CD4-positive, alpha-beta T cell (primary cell): ENCODE measurements at regions not wholly inside any gene's neighbourhood (a gene's known extent, or its start where the extent isn't known, plus 50 kb on each side); places are given as distances from the start of the nearest gene placed in this dataset.

Experiments used
- ATAC-seq: fragments of 200-7000 bp; cut with Tn5 transposase; one replicate; pipeline ENCODE4 v1.10.0; 2022; ENCODE audit warnings: mild to moderate bottlenecking; ENCODE audit not compliant: poor library complexity
- CTCF ChIA-PET: fragments of 350-600 bp; sonication (Branson Sonifier 250); formaldehyde crosslinking; loops from one replicate; lab custom pipeline; 2021; ENCODE audit warnings: antibody characterized with exemption, inconsistent platforms; lab: Charles Lee
- POLR2A ChIA-PET: fragments of 350-600 bp; sonication (Branson Sonifier 250); formaldehyde crosslinking; loops from one replicate; lab custom pipeline; 2021; ENCODE audit warnings: antibody characterized with exemption, inconsistent platforms; lab: Charles Lee
- DNase-seq, 14 experiments: peaks; one replicate each; pipeline ENCODE4 v3.0.0-alpha.2; 2013 to 2020; ENCODE audit warnings: mixed read lengths in 2 of 14
- H3K27ac ChIP-seq, 2 donors: one replicate each; pipeline versions ENCODE4 v1.5.1 to v1.7.0; 2013; ENCODE audit warnings: low read length in 2 of 2, low read depth in 1 of 2, mild to moderate bottlenecking in 1 of 2
- H3K27me3 ChIP-seq, 2 experiments: 1 replicate in 1 of 2; 2 replicates in 1 of 2; pipeline versions ENCODE4 v1.6.1 to v1.7.0; 2013; ENCODE audit warnings: low read length in 2 of 2, control low read depth in 1 of 2, mild to moderate bottlenecking in 1 of 2, moderate library complexity in 1 of 2; ENCODE audit not compliant: insufficient read depth in 2 of 2, control insufficient read depth in 1 of 2
- H3K36me3 ChIP-seq: one replicate; pipeline ENCODE4 v1.6.1; 2013; ENCODE audit warnings: low read length, control low read depth; ENCODE audit not compliant: insufficient read depth
- H3K4me1 ChIP-seq: one replicate; pipeline ENCODE4 v1.6.1; 2013; ENCODE audit warnings: low read length, control low read depth; ENCODE audit not compliant: insufficient read depth
- H3K4me3 ChIP-seq: one replicate; pipeline ENCODE4 v1.5.1; 2013; ENCODE audit warnings: mild to moderate bottlenecking, low read length, moderate library complexity
- H3K9me3 ChIP-seq, 2 experiments: 1 replicate in 1 of 2; 2 replicates in 1 of 2; pipeline versions ENCODE4 v1.6.1 to v1.7.0; 2013; ENCODE audit warnings: low read length in 2 of 2, mild to moderate bottlenecking in 2 of 2, control low read depth in 1 of 2, moderate library complexity in 1 of 2; ENCODE audit not compliant: control insufficient read depth in 1 of 2, insufficient read depth in 1 of 2
- H3K27ac Mint-ChIP-seq: one replicate; pipeline ENCODE4 v1.8.0; 2020; ENCODE audit warnings: mixed read lengths
- H3K27me3 Mint-ChIP-seq: one replicate; pipeline ENCODE4 v1.8.0; 2021; ENCODE audit warnings: mixed read lengths
- H3K36me3 Mint-ChIP-seq: one replicate; pipeline ENCODE4 v1.8.0; 2021; ENCODE audit warnings: low read depth, mixed read lengths
- H3K4me1 Mint-ChIP-seq: one replicate; pipeline ENCODE4 v1.8.0; 2021; ENCODE audit warnings: low read depth, mixed read lengths
- H3K4me3 Mint-ChIP-seq: one replicate; pipeline ENCODE4 v1.8.0; 2020; ENCODE audit warnings: mild to moderate bottlenecking, mixed read lengths
- H3K9me3 Mint-ChIP-seq: one replicate; pipeline ENCODE4 v1.8.0; 2020; ENCODE audit warnings: mixed read lengths
- intact Hi-C, 2 experiments: fragments of 100-400 bp; cut with DNase I in 1 of 2; cut with micrococcal nuclease in 1 of 2; formaldehyde crosslinking; loops; one replicate each; pipeline versions ENCODE4 v1.15.1 to v1.9.0; 2023 to 2025; cut with DNase I, micrococcal nuclease
- TF ChIP-seq, protein P1 (sequence below): fragments of 200-600 bp; IDR thresholded peaks from one replicate; pipeline ENCODE4 v1.8.0; 2022; ENCODE audit warnings: antibody characterized with exemption, mild to moderate bottlenecking

DNA sequence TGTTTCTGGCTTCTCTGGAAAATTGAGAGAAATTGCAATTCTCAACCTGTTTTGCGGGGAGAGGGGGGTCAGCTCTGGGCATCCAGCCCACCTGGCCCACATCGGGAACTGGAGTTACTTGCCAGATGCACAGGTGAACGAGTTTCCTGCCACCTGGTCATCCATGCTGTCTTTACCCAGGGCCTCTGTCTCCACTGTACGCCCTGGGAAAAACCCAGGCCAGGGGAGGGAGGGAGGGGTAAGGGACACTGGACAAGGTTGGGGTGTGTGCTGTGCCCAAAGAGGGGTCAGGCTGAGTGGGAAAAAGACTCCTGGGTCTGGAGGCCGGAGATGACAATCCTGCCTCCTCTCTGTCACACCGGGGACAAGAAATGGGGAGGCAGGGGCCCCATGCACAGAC, 307.6 kb downstream of the ZNF536 start:
- no peak overlapping the region for H3K27ac Mint-ChIP-seq
- intact Hi-C loops = loop anchor here (5.0 kb wide), 3 partner anchors 678 to 1893 kb away; no protein-coding TSS in a partner anchor
- Histone ChIP-seq H3K27me3 (peaks cover 0 to 8% of the 10 kb centered on the region in 2 experiments), H3K4me3 (no peak overlapping the region), H3K36me3 (no peaks in the 10 kb centered on the region), H3K9me3 (peaks cover 0 to 4% of the 10 kb centered on the region in 2 experiments), H3K27ac (no peak overlapping the region), H3K4me1 (no peaks in the 10 kb centered on the region)
- peaks cover 34% of the 10 kb centered on the region for H3K27me3 Mint-ChIP-seq
- ChIA-PET POLR2A (no interaction called here), CTCF (no interaction called here)
- H3K4me3 Mint-ChIP-seq = no peak overlapping the region
- no peaks in the 10 kb centered on the region for H3K9me3 Mint-ChIP-seq
- TF ChIP-seq, protein P1, sequence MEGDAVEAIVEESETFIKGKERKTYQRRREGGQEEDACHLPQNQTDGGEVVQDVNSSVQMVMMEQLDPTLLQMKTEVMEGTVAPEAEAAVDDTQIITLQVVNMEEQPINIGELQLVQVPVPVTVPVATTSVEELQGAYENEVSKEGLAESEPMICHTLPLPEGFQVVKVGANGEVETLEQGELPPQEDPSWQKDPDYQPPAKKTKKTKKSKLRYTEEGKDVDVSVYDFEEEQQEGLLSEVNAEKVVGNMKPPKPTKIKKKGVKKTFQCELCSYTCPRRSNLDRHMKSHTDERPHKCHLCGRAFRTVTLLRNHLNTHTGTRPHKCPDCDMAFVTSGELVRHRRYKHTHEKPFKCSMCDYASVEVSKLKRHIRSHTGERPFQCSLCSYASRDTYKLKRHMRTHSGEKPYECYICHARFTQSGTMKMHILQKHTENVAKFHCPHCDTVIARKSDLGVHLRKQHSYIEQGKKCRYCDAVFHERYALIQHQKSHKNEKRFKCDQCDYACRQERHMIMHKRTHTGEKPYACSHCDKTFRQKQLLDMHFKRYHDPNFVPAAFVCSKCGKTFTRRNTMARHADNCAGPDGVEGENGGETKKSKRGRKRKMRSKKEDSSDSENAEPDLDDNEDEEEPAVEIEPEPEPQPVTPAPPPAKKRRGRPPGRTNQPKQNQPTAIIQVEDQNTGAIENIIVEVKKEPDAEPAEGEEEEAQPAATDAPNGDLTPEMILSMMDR = no peak
- DNase-seq (no peak), ATAC-seq (no peak)
- no peaks in the 10 kb centered on the region for H3K4me1 Mint-ChIP-seq
- no peaks in the 10 kb centered on the region for H3K36me3 Mint-ChIP-seq

DNA sequence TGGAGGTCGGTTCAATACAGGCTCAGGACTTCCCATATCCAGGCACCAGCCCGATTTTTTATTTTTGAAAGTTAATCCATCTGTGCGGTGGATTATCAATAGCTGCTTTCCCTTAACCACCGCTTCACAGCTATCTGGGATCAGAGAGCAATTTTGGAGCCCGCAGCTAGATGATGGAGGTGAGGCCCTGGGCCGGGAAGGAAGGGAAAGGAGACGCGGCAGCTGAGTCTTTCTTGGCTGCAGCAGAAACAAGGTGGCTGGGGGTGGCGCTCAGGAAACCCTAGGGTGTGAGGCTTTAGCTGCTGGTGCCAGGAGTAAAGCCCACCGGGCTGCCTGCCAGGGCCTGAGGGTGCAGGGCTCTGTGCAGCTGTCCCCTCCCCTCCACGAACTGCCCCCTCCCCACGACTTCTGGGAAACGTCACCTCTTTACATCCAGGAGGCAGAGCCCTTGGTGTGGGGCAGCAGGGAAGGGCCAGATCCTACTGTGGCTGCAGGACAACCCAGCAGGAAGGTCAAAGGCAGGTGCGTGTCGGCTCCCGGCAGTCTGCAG, 307.0 kb downstream of the ZNF536 start:
- TF ChIP-seq, protein P1 = no peak
- no peak overlapping the region for H3K4me3 ChIP-seq
- ChIA-PET CTCF (no interaction called here), POLR2A (no interaction called here)
- Mint-ChIP-seq H3K4me3 (no peak overlapping the region), H3K4me1 (no peaks in the 10 kb centered on the region), H3K36me3 (no peaks in the 10 kb centered on the region), H3K9me3 (no peaks in the 10 kb centered on the region), H3K27me3 (peaks cover 30% of the 10 kb centered on the region), H3K27ac (no peak overlapping the region)
- DNase-seq (no peak), ATAC-seq (no peak)
- peaks cover 0 to 8% of the 10 kb centered on the region in 2 experiments for H3K27me3 ChIP-seq
- intact Hi-C loops = no loop called here
- H3K27ac ChIP-seq = no peak overlapping the region
- H3K36me3 ChIP-seq = no peaks in the 10 kb centered on the region
- peaks cover 0 to 4% of the 10 kb centered on the region in 2 experiments for H3K9me3 ChIP-seq
- no peaks in the 10 kb centered on the region for H3K4me1 ChIP-seq

- H3K27ac Mint-ChIP-seq = no peak overlapping the region
- no peak for ATAC-seq
These were observed 306.0 kb downstream of the ZNF536 start for GRCh38 chr19:30678168-30678567.

More at GRCh38 chr19:30678168-30678567, 306.0 kb downstream of the ZNF536 start:
- Mint-ChIP-seq H3K4me3 (no peak overlapping the region), H3K27me3 (peaks cover 24% of the 10 kb centered on the region), H3K9me3 (no peaks in the 10 kb centered on the region), H3K4me1 (no peaks in the 10 kb centered on the region), H3K36me3 (no peaks in the 10 kb centered on the region)
- ChIA-PET POLR2A (no interaction called here), CTCF (no interaction called here)
- Histone ChIP-seq H3K36me3 (no peaks in the 10 kb centered on the region), H3K27ac (no peak overlapping the region), H3K4me1 (no peaks in the 10 kb centered on the region), H3K9me3 (peaks cover 0 to 4% of the 10 kb centered on the region in 2 experiments), H3K4me3 (no peak overlapping the region), H3K27me3 (peaks cover 0 to 8% of the 10 kb centered on the region in 2 experiments)
- DNase-seq = no peak
- TF ChIP-seq, protein P1 = no peak
- intact Hi-C loops = no loop called here
